Liver (tissue), 7 donors: ENCODE measurements at regions not wholly inside any gene's neighbourhood (a gene's known extent, or its start where the extent isn't known, plus 50 kb on each side); places are given as distances from the start of the nearest gene placed in this dataset.

Source experiments
- DNase-seq: peaks from one replicate; pipeline ENCODE4 v3.0.0-alpha.2; 2017; ENCODE audit warnings: low spot score
- H3K27ac ChIP-seq, 2 donors: one replicate each; pipeline ENCODE4 v1.7.0; 2013; ENCODE audit warnings: inconsistent platforms in 2 of 2, low read length in 2 of 2, control low read depth in 1 of 2, low read depth in 1 of 2, mild to moderate bottlenecking in 1 of 2
- H3K27me3 ChIP-seq, 4 donors: one replicate each; pipeline versions ENCODE4 v1.6.1 to v1.7.0; 2013; ENCODE audit warnings: low read length in 3 of 4, inconsistent platforms in 1 of 4, mild to moderate bottlenecking in 1 of 4, moderate library complexity in 1 of 4; ENCODE audit not compliant: control insufficient read depth in 4 of 4, insufficient read depth in 4 of 4
- H3K36me3 ChIP-seq, 4 donors: one replicate each; pipeline versions ENCODE4 v1.6.1 to v1.7.0; 2013; ENCODE audit warnings: low read length in 3 of 4, mild to moderate bottlenecking in 3 of 4, low read depth in 1 of 4, moderate library complexity in 1 of 4; ENCODE audit not compliant: control insufficient read depth in 4 of 4, insufficient read depth in 3 of 4
- H3K4me1 ChIP-seq, 4 donors: one replicate each; pipeline versions ENCODE4 v1.6.1 to v1.7.0; 2013; ENCODE audit warnings: low read length in 3 of 4, mild to moderate bottlenecking in 3 of 4, moderate library complexity in 1 of 4; ENCODE audit not compliant: control insufficient read depth in 4 of 4, insufficient read depth in 4 of 4
- H3K4me3 ChIP-seq, 3 donors: one replicate each; pipeline versions ENCODE4 v1.6.1 to v1.7.0; 2013; ENCODE audit warnings: low read length in 3 of 3, control low read depth in 1 of 3, low read depth in 1 of 3, mild to moderate bottlenecking in 1 of 3
- H3K9ac ChIP-seq, 2 donors: one replicate each; pipeline ENCODE4 v1.7.0; 2013; ENCODE audit warnings: low read length in 2 of 2, mild to moderate bottlenecking in 2 of 2, moderate library complexity in 2 of 2, control low read depth in 1 of 2, low read depth in 1 of 2
- H3K9me3 ChIP-seq, 4 donors: one replicate each; pipeline versions ENCODE4 v1.6.1 to v1.7.0; 2013; ENCODE audit warnings: low read length in 3 of 4; ENCODE audit not compliant: control insufficient read depth in 4 of 4
- ATF3 ChIP-seq: IDR thresholded peaks from 2 replicates; pipeline ENCODE4 v1.6.1; 2016; ENCODE audit warnings: antibody characterized with exemption
- EGR1 ChIP-seq, 2 donors: IDR thresholded peaks; 2 replicates each; pipeline ENCODE4 v1.6.1; 2016 to 2018; ENCODE audit warnings: antibody characterized with exemption in 2 of 2, low read depth in 2 of 2
- FOXA1 ChIP-seq: IDR thresholded peaks from 2 replicates; pipeline ENCODE4 v1.6.1; 2016; ENCODE audit warnings: antibody characterized with exemption
- HNF4A ChIP-seq, 2 donors: conservative IDR thresholded peaks; 2 replicates each; pipeline ENCODE4 v1.6.1; 2016; ENCODE audit warnings: antibody characterized with exemption in 2 of 2, mild to moderate bottlenecking in 2 of 2
- HNF4G ChIP-seq: IDR thresholded peaks from 2 replicates; pipeline ENCODE4 v1.6.1; 2016; ENCODE audit warnings: antibody characterized with exemption
- JUND ChIP-seq, 2 donors: IDR thresholded peaks; 2 replicates each; pipeline ENCODE4 v1.6.1; 2016; ENCODE audit warnings: antibody characterized with exemption in 2 of 2
- MAX ChIP-seq: IDR thresholded peaks from 2 replicates; pipeline ENCODE4 v1.6.1; 2016; ENCODE audit warnings: antibody characterized with exemption
- NR2F2 ChIP-seq: IDR thresholded peaks from 2 replicates; pipeline ENCODE4 v1.6.1; 2016; ENCODE audit warnings: antibody characterized with exemption
- REST ChIP-seq: IDR thresholded peaks from 2 replicates; pipeline ENCODE4 v1.6.1; 2016; ENCODE audit warnings: antibody characterized with exemption, mild to moderate bottlenecking
- RXRA ChIP-seq, 2 donors: IDR thresholded peaks; 2 replicates each; pipeline ENCODE4 v1.6.1; 2017 to 2018; ENCODE audit warnings: antibody characterized with exemption in 2 of 2, mild to moderate bottlenecking in 1 of 2
- SP1 ChIP-seq: IDR thresholded peaks from 2 replicates; pipeline ENCODE4 v1.6.1; 2018; ENCODE audit warnings: antibody characterized with exemption, mild to moderate bottlenecking
- TAF1 ChIP-seq: conservative IDR thresholded peaks from 2 replicates; pipeline ENCODE4 v1.6.1; 2016; ENCODE audit warnings: antibody characterized with exemption, mild to moderate bottlenecking
- YY1 ChIP-seq: IDR thresholded peaks from 2 replicates; pipeline ENCODE4 v1.6.1; 2016; ENCODE audit warnings: antibody characterized with exemption, mild to moderate bottlenecking
- ZBTB33 ChIP-seq: IDR thresholded peaks from 2 replicates; pipeline ENCODE4 v1.6.1; 2016; ENCODE audit warnings: antibody characterized with exemption
- WGBS: extraction: QIAGEN DNeasy Blood & Tissue Kit; methylation state at CpG from one replicate; pipeline ENCODE4 v1.1.7; 2013; 5-methylcytosine and 5-hydroxymethylcytosine counted together
- donor health status: healthy.
- donor health status: healthy.
- donor health status: healthy.
- donor health status: healthy.

- H3K9me3 ChIP-seq, result peaks cover 0 to 2% (median 0%) of the 10 kb centered on the region in 4 donors
- 19% methylated on average over 2 of the region's 2 CpGs for WGBS
- DNase-seq, result no peak
- no peaks in the 10 kb centered on the region for H3K27me3 ChIP-seq
- no peaks in the 10 kb centered on the region for H3K36me3 ChIP-seq
- H3K4me1 ChIP-seq, result no peaks in the 10 kb centered on the region
- no peak overlapping the region for H3K27ac ChIP-seq
- no peak for TF ChIP-seq SP1
- no peak for TF ChIP-seq HNF4G
- no peak overlapping the region for H3K4me3 ChIP-seq
- H3K9ac ChIP-seq, result no peak overlapping the region
These were observed 252.6 kb upstream of the HAND2 start for GRCh38 chr4:173782660-173783059.

- 59% methylated on average over 2 of the region's 2 CpGs for WGBS
- Histone ChIP-seq H3K36me3 (no peaks in the 10 kb centered on the region), H3K27ac (no peak overlapping the region), H3K4me1 (no peaks in the 10 kb centered on the region), H3K27me3 (peaks cover 0 to 3% (median 0%) of the 10 kb centered on the region in 4 donors), H3K9ac (no peak overlapping the region), H3K9me3 (peaks cover 0 to 3% (median under 1%) of the 10 kb centered on the region in 4 donors), H3K4me3 (no peak overlapping the region)
- no peak for TF ChIP-seq SP1
- no peak for TF ChIP-seq JUND (IDR thresholded peaks at IDR 0.05)
- TF ChIP-seq YY1, result no peak
- TF ChIP-seq REST, result no peak
- no peak for TF ChIP-seq MAX
- TF ChIP-seq EGR1 (IDR thresholded peaks at IDR 0.05; ENCODE audit: low read depth in 2 of 2), result no peak
- TF ChIP-seq ZBTB33, result no peak
- TF ChIP-seq FOXA1, result no peak
- no peak for TF ChIP-seq HNF4G
- TF ChIP-seq TAF1, result no peak
- TF ChIP-seq HNF4A (conservative IDR thresholded peaks at IDR 0.05), result no peak
- TF ChIP-seq ATF3, result no peak
- no peak for DNase-seq
These were observed 247.9 kb upstream of the HAND2 start for GRCh38 chr4:173777921-173778320.

- Histone ChIP-seq H3K4me3 (no peak overlapping the region), H3K9me3 (peaks cover 0 to 3% (median under 1%) of the 10 kb centered on the region in 4 donors), H3K9ac (no peak overlapping the region), H3K4me1 (no peaks in the 10 kb centered on the region), H3K36me3 (no peaks in the 10 kb centered on the region), H3K27ac (no peak overlapping the region), H3K27me3 (peaks cover 0 to 3% (median 0%) of the 10 kb centered on the region in 4 donors)
- no peak for DNase-seq
- TF ChIP-seq ZBTB33, result no peak
- no peak for TF ChIP-seq FOXA1
- no peak for TF ChIP-seq NR2F2
- TF ChIP-seq EGR1 (IDR thresholded peaks at IDR 0.05; ENCODE audit: low read depth in 2 of 2), result no peak
- TF ChIP-seq RXRA (IDR thresholded peaks at IDR 0.05), result no peak
- WGBS, result 81% methylated on average over 4 of the region's 4 CpGs
These were observed 247.4 kb upstream of the HAND2 start for GRCh38 chr4:173777421-173777820.
